DMS114 treated with DMSO at 0.1 percent for 48 hours (cell line): ENCODE measurements at regions not wholly inside any gene's neighbourhood (a gene's known extent, or its start where the extent isn't known, plus 50 kb on each side); places are given as distances from the start of the nearest gene placed in this dataset.

Experiments used
- DNase-seq: peaks from one replicate; lab custom pipeline; 2025; ENCODE audit not compliant: unreplicated experiment; lab: John Stamatoyannopoulos, UW

- no peak for DNase-seq
Observed at GRCh38 chr4:162657966-162658365, 494.2 kb upstream of the FSTL5 start.

GRCh38 chr4:162650166-162650565, 486.4 kb upstream of the FSTL5 start:
- DNase-seq, result no peak

- no peak for DNase-seq
Observed at GRCh38 chr4:162645381-162645780, 481.6 kb upstream of the FSTL5 start.

GRCh38 chr4:162644346-162644745, 480.5 kb upstream of the FSTL5 start:
- no peak for DNase-seq

- DNase-seq, result no peak
Observed at GRCh38 chr4:162640152-162640551, 476.4 kb upstream of the FSTL5 start.

GRCh38 chr4:162634390-162634789, 470.6 kb upstream of the FSTL5 start:
- no peak for DNase-seq

GRCh38 chr4:162622664-162623063, 458.9 kb upstream of the FSTL5 start:
- no peak for DNase-seq

GRCh38 chr4:162610116-162610515, 446.3 kb upstream of the FSTL5 start:
- no peak for DNase-seq

- DNase-seq, result no peak
Observed at GRCh38 chr4:162586266-162586665, 422.5 kb upstream of the FSTL5 start.

GRCh38 chr4:162582180-162582579, 418.4 kb upstream of the FSTL5 start:
- DNase-seq, result no peak

GRCh38 chr4:162565730-162566129, 401.9 kb upstream of the FSTL5 start:
- DNase-seq, result no peak

- no peak for DNase-seq
Observed at GRCh38 chr4:162560073-162560472, 396.3 kb upstream of the FSTL5 start.

- no peak for DNase-seq
Observed at GRCh38 chr4:162557516-162558106, 393.8 kb upstream of the FSTL5 start.

- DNase-seq, result peak; percentile 1
Observed at GRCh38 chr4:162535121-162535520, 371.3 kb upstream of the FSTL5 start.

- no peak for DNase-seq
Observed at GRCh38 chr4:162523171-162523570, 359.4 kb upstream of the FSTL5 start.

- DNase-seq, result no peak
Observed at GRCh38 chr4:162522724-162523123, 358.9 kb upstream of the FSTL5 start.

GRCh38 chr4:162510937-162511336, 347.1 kb upstream of the FSTL5 start:
- DNase-seq, result no peak

- DNase-seq, result no peak
Observed at GRCh38 chr4:162510115-162510514, 346.3 kb upstream of the FSTL5 start.

GRCh38 chr4:162509333-162509732, 345.5 kb upstream of the FSTL5 start:
- no peak for DNase-seq

- no peak for DNase-seq
Observed at GRCh38 chr4:162506253-162506652, 342.5 kb upstream of the FSTL5 start.

GRCh38 chr4:162503868-162504267, 340.1 kb upstream of the FSTL5 start:
- DNase-seq, result no peak

- no peak for DNase-seq
Observed at GRCh38 chr4:162502109-162502508, 338.3 kb upstream of the FSTL5 start.

GRCh38 chr4:162499478-162499877, 335.7 kb upstream of the FSTL5 start:
- no peak for DNase-seq

GRCh38 chr4:162498168-162498567, 334.4 kb upstream of the FSTL5 start:
- DNase-seq, result no peak
